B cell (primary cell): ENCODE measurements at regions not wholly inside any gene's neighbourhood (a gene's known extent, or its start where the extent isn't known, plus 50 kb on each side); places are given as distances from the start of the nearest gene placed in this dataset.

ENCODE experiments used
- ATAC-seq: fragments of 200-7000 bp; cut with Tn5 transposase; one replicate; pipeline ENCODE4 v1.10.0; 2021; ENCODE audit warnings: low read depth, mild to moderate bottlenecking, moderate number of reproducible peaks, moderate library complexity
- CTCF ChIA-PET: fragments of 350-600 bp; sonication (Branson Sonifier 250); formaldehyde crosslinking; loops from one replicate; lab custom pipeline; 2021; ENCODE audit warnings: antibody characterized with exemption, inconsistent platforms; lab: Charles Lee
- POLR2A ChIA-PET: fragments of 350-600 bp; sonication (Branson Sonifier 250); formaldehyde crosslinking; loops from one replicate; lab custom pipeline; 2021; ENCODE audit warnings: antibody characterized with exemption; lab: Charles Lee
- DNase-seq: peaks from one replicate; pipeline ENCODE4 v3.0.0; 2013
- H2AFZ ChIP-seq: 2 replicates; pipeline ENCODE4 v1.6.1; 2012; ENCODE audit warnings: mild to moderate bottlenecking, low read depth, low read length; ENCODE audit not compliant: insufficient read depth, poor library complexity, severe bottlenecking
- H3K27ac ChIP-seq, 2 donors: 1 replicate in 1 of 2; 2 replicates in 1 of 2; pipeline ENCODE4 v1.5.1; 2012 to 2013; ENCODE audit warnings: low read length in 2 of 2, mild to moderate bottlenecking in 2 of 2, moderate library complexity in 1 of 2
- H3K27me3 ChIP-seq, 4 experiments: fragments of 200-600 bp in 1 of 4; sonication (generic) in 1 of 4; replicated peaks in 1 of 4; 1 replicate in 2 of 4; 2 replicates in 2 of 4; pipeline versions ENCODE4 v1.6.1 to v1.7.0; 2013 to 2016; ENCODE audit warnings: low read length in 3 of 4, mild to moderate bottlenecking in 2 of 4, mixed read lengths in 1 of 4, moderate library complexity in 1 of 4; ENCODE audit not compliant: insufficient read depth in 4 of 4, control insufficient read depth in 3 of 4; ENCODE audit errors: control extremely low read depth in 1 of 4
- H3K36me3 ChIP-seq, 2 experiments: replicated peaks in 1 of 2; 1 replicate in 1 of 2; 2 replicates in 1 of 2; pipeline versions ENCODE4 v1.6.1 to v1.7.1; 2013; ENCODE audit warnings: low read length in 1 of 2; ENCODE audit not compliant: insufficient read depth in 2 of 2, control insufficient read depth in 1 of 2; ENCODE audit errors: control extremely low read depth in 1 of 2, extremely low read depth in 1 of 2
- H3K4me1 ChIP-seq, 2 donors: fragments of 200-600 bp in 1 of 2; sonication (generic) in 1 of 2; 1 replicate in 1 of 2; 2 replicates in 1 of 2; pipeline versions ENCODE4 v1.5.1 to v1.6.1; 2013 to 2017; ENCODE audit warnings: low read length in 2 of 2; ENCODE audit not compliant: control insufficient read depth in 2 of 2, insufficient read depth in 2 of 2
- H3K4me2 ChIP-seq: replicated peaks from 2 replicates; pipeline ENCODE3; 2012; ENCODE audit warnings: mild to moderate bottlenecking, low read depth, low read length; ENCODE audit not compliant: poor library complexity, severe bottlenecking
- H3K4me3 ChIP-seq, 5 experiments: fragments of 200-600 bp in 1 of 5; sonication (generic) in 1 of 5; 1 replicate in 3 of 5; 2 replicates in 2 of 5; pipeline versions ENCODE4 v1.5.1 to v1.7.0; 2011 to 2016; ENCODE audit warnings: low read length in 4 of 5, mild to moderate bottlenecking in 4 of 5, low read depth in 2 of 5, control low read depth in 1 of 5, moderate library complexity in 1 of 5; ENCODE audit not compliant: insufficient read depth in 1 of 5; ENCODE audit errors: control extremely low read depth in 1 of 5, extremely low read depth in 1 of 5
- H3K79me2 ChIP-seq: fragments of 200-600 bp; sonication (generic); one replicate; pipeline ENCODE4 v1.6.0; 2016; ENCODE audit warnings: low read length; ENCODE audit not compliant: control insufficient read depth, insufficient read depth
- H3K9ac ChIP-seq: fragments of 200-600 bp; sonication (generic); 2 replicates; pipeline ENCODE4 v1.6.1; 2017; ENCODE audit warnings: mild to moderate bottlenecking, low read length, moderate library complexity
- H3K9me3 ChIP-seq, 3 donors: one replicate each; pipeline versions ENCODE4 v1.6.1 to v1.7.1; 2013; ENCODE audit warnings: low read length in 2 of 3; ENCODE audit not compliant: control insufficient read depth in 2 of 3, insufficient read depth in 1 of 3; ENCODE audit errors: control extremely low read depth in 1 of 3
- H4K20me1 ChIP-seq: 2 replicates; pipeline ENCODE4 v1.6.0; 2012; ENCODE audit warnings: mild to moderate bottlenecking, low read length; ENCODE audit not compliant: insufficient read depth, control insufficient read depth, poor library complexity, severe bottlenecking
- H3K27ac Mint-ChIP-seq: one replicate; pipeline ENCODE4 v1.8.0; 2021; ENCODE audit warnings: mixed read lengths
- H3K27me3 Mint-ChIP-seq: one replicate; pipeline ENCODE4 v1.8.0; 2021; ENCODE audit warnings: mixed read lengths
- H3K4me1 Mint-ChIP-seq: one replicate; pipeline ENCODE4 v1.8.0; 2021; ENCODE audit warnings: mixed read lengths
- H3K4me3 Mint-ChIP-seq: one replicate; pipeline ENCODE4 v1.8.0; 2021; ENCODE audit warnings: mixed read lengths
- H3K9me3 Mint-ChIP-seq: one replicate; pipeline ENCODE4 v1.8.0; 2022; ENCODE audit warnings: mixed read lengths; ENCODE audit not compliant: insufficient read depth
- CTCF ChIP-seq: fragments of 200-600 bp; IDR thresholded peaks from one replicate; pipeline ENCODE4 v1.8.0; 2022; ENCODE audit warnings: antibody characterized with exemption, mild to moderate bottlenecking
- EZH2 ChIP-seq: IDR thresholded peaks from 2 replicates; pipeline ENCODE4 v1.6.1; 2012; ENCODE audit warnings: borderline replicate concordance, low read depth, mild to moderate bottlenecking, moderate library complexity, low read length; ENCODE audit not compliant: insufficient read depth, poor library complexity, severe bottlenecking
- WGBS: methylation state at CpG from one replicate; pipeline ENCODE4 v1.1.5; 2013; ENCODE audit warnings: missing lambda C conversion rate; ENCODE audit not compliant: insufficient coverage; 5-methylcytosine and 5-hydroxymethylcytosine counted together
- intact Hi-C: fragments of 100-400 bp; cut with micrococcal nuclease; formaldehyde crosslinking; loops from one replicate; pipeline ENCODE4 v1.10.0; 2022

- no peaks in the 10 kb centered on the region for H3K9me3 ChIP-seq
- intact Hi-C loops: no loop called here
- no peak overlapping the region for H3K4me2 ChIP-seq
- no peaks in the 10 kb centered on the region for H3K4me1 ChIP-seq
- no peak overlapping the region for H2AFZ ChIP-seq
- no peaks in the 10 kb centered on the region for H4K20me1 ChIP-seq
- H3K9ac ChIP-seq: no peak overlapping the region
- no peak for TF ChIP-seq EZH2
- TF ChIP-seq CTCF: no peak
- no peak overlapping the region for H3K27ac Mint-ChIP-seq
- H3K27me3 Mint-ChIP-seq: peaks cover 13% of the 10 kb centered on the region
- no peak for DNase-seq
- H3K36me3 ChIP-seq: no peaks in the 10 kb centered on the region
- CTCF ChIA-PET: no interaction called here
- H3K9me3 Mint-ChIP-seq: no peaks in the 10 kb centered on the region
- H3K4me3 Mint-ChIP-seq: no peak overlapping the region
- no peak overlapping the region for H3K4me3 ChIP-seq
- no peaks in the 10 kb centered on the region for H3K79me2 ChIP-seq
- H3K27me3 ChIP-seq: peaks cover 0 to 4% (median 1%) of the 10 kb centered on the region in 4 experiments
- H3K4me1 Mint-ChIP-seq: no peaks in the 10 kb centered on the region
- POLR2A ChIA-PET: no interaction called here
- WGBS: 100% methylated on average over 1 of the region's 1 CpG
- H3K27ac ChIP-seq: no peak overlapping the region
- no peak for ATAC-seq
Measured at GRCh38 chr16:48044117-48044516, 111.7 kb downstream of the ABCC12 start.

- ChIA-PET CTCF (no interaction called here), POLR2A (no interaction called here)
- H3K4me3 ChIP-seq: no peak overlapping the region
- Mint-ChIP-seq H3K27ac (no peak overlapping the region), H3K4me1 (no peaks in the 10 kb centered on the region), H3K4me3 (no peak overlapping the region), H3K9me3 (no peaks in the 10 kb centered on the region), H3K27me3 (peaks cover 9% of the 10 kb centered on the region)
- no peaks in the 10 kb centered on the region for H4K20me1 ChIP-seq
- no peaks in the 10 kb centered on the region for H3K9me3 ChIP-seq
- TF ChIP-seq CTCF: no peak
- no peak for TF ChIP-seq EZH2
- no peak overlapping the region for H3K27ac ChIP-seq
- WGBS: 80% methylated on average over 7 of the region's 10 CpGs
- no peak overlapping the region for H3K4me2 ChIP-seq
- ATAC-seq (no peak), DNase-seq (no peak)
- no peak overlapping the region for H3K9ac ChIP-seq
- H2AFZ ChIP-seq: no peak overlapping the region
- intact Hi-C loops: no loop called here
- peaks cover 0 to 4% (median 1%) of the 10 kb centered on the region in 4 experiments for H3K27me3 ChIP-seq
- no peaks in the 10 kb centered on the region for H3K36me3 ChIP-seq
- no peaks in the 10 kb centered on the region for H3K79me2 ChIP-seq
- H3K4me1 ChIP-seq: no peaks in the 10 kb centered on the region
Measured at GRCh38 chr16:48041981-48042421, 113.8 kb downstream of the ABCC12 start.
